ENCODE measurements at regions not wholly inside any gene's neighbourhood (a gene's known extent, or its start where the extent isn't known, plus 50 kb on each side); places are given as distances from the start of the nearest gene placed in this dataset.

GRCh38 chr21:20611008-20611407, 387.2 kb upstream of the NCAM2 start:
- DNase-seq = no peak

GRCh38 chr21:20613654-20614053, 384.6 kb upstream of the NCAM2 start:
- no peak for DNase-seq

- DNase-seq = no peak
Measured at GRCh38 chr21:20617130-20617529, 381.1 kb upstream of the NCAM2 start.

- no peak for DNase-seq
Measured at GRCh38 chr21:20618878-20619277, 379.3 kb upstream of the NCAM2 start.

GRCh38 chr21:20627594-20627993, 370.6 kb upstream of the NCAM2 start:
- DNase-seq = no peak

- no peak for DNase-seq
Measured at GRCh38 chr21:20631633-20632032, 366.6 kb upstream of the NCAM2 start.

- no peak for DNase-seq
Measured at GRCh38 chr21:20639026-20639425, 359.2 kb upstream of the NCAM2 start.

- DNase-seq = no peak
Measured at GRCh38 chr21:20641241-20641640, 357.0 kb upstream of the NCAM2 start.

- no peak for DNase-seq
Measured at GRCh38 chr21:20642681-20643080, 355.5 kb upstream of the NCAM2 start.

- DNase-seq = no peak
Measured at GRCh38 chr21:20644552-20644951, 353.7 kb upstream of the NCAM2 start.

- DNase-seq = no peak
Measured at GRCh38 chr21:20645344-20645743, 352.9 kb upstream of the NCAM2 start.

GRCh38 chr21:20646431-20647165, 351.6 kb upstream of the NCAM2 start:
- DNase-seq = no peak

GRCh38 chr21:20647607-20648006, 350.6 kb upstream of the NCAM2 start:
- DNase-seq = no peak

- no peak for DNase-seq
Measured at GRCh38 chr21:20649231-20649630, 349.0 kb upstream of the NCAM2 start.

GRCh38 chr21:20652846-20653245, 345.4 kb upstream of the NCAM2 start:
- no peak for DNase-seq

- DNase-seq = no peak
Measured at GRCh38 chr21:20661246-20661645, 337.0 kb upstream of the NCAM2 start.

GRCh38 chr21:20661745-20662422, 336.3 kb upstream of the NCAM2 start:
- no peak for DNase-seq

- DNase-seq = no peak
Measured at GRCh38 chr21:20662514-20662913, 335.7 kb upstream of the NCAM2 start.

GRCh38 chr21:20667931-20668330, 330.3 kb upstream of the NCAM2 start:
- no peak for DNase-seq

- no peak for DNase-seq
Measured at GRCh38 chr21:20685475-20685874, 312.7 kb upstream of the NCAM2 start.

GRCh38 chr21:20698585-20698984, 299.6 kb upstream of the NCAM2 start:
- DNase-seq = no peak

- DNase-seq = no peak
Measured at GRCh38 chr21:20701235-20701634, 297.0 kb upstream of the NCAM2 start.

GRCh38 chr21:20703112-20703767, 295.0 kb upstream of the NCAM2 start:
- no peak for DNase-seq

GRCh38 chr21:20720623-20721022, 277.6 kb upstream of the NCAM2 start:
- DNase-seq = no peak

Data from stimulated activated CD4-positive, alpha-beta T cell treated with anti-CD3 and anti-CD28 coated beads, Interleukin-4, amount 100 ng/mL, for 4 hours (primary cell).